NB4 (cell line): ENCODE measurements at regions not wholly inside any gene's neighbourhood (a gene's known extent, or its start where the extent isn't known, plus 50 kb on each side); places are given as distances from the start of the nearest gene placed in this dataset.

Experiments
- DNase-seq: peaks from one replicate; pipeline ENCODE4 v3.0.0; 2010; ENCODE audit warnings: low read depth
- H3K4me3 ChIP-seq: one replicate; pipeline ENCODE4 v1.5.1; 2011; ENCODE audit warnings: mild to moderate bottlenecking, low read depth, low read length, moderate library complexity
- MYC ChIP-seq: IDR thresholded peaks from 2 replicates; pipeline ENCODE4 v1.6.1; 2011; ENCODE audit warnings: low read depth, low read length
- POLR2A ChIP-seq: IDR thresholded peaks from 2 replicates; pipeline ENCODE4 v1.6.1; 2011; ENCODE audit warnings: mild to moderate bottlenecking; ENCODE audit not compliant: insufficient read length; ENCODE audit errors: extremely low read depth
- TF ChIP-seq, protein P1 (sequence below): IDR thresholded peaks from 2 replicates; pipeline ENCODE4 v1.6.1; 2011; ENCODE audit warnings: low read depth, low read length
- TF ChIP-seq, protein P2 (sequence below): IDR thresholded peaks from one replicate; pipeline ENCODE4 v1.5.1; 2012; ENCODE audit warnings: low read depth, low read length

DNA sequence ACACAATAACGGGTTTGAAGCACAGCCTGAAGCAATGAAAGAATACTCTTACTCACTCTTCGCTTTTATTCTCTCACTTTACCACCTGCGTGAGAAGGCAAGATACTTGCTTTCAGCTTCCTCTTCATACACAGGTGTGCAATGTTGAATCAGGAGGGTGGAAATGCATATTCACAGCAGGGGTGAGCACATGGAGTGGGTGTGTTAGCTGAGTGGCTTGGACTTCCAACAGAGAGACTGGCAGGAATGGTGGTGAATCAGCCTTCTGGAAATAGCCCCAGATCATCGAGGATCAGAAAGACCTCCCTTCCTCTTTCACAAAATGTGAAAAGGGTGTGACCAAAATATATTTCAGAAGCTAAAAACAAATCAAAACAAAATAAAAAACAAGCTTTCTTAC, 521.2 kb downstream of the STIM2 start:
- no peak for TF ChIP-seq MYC
- TF ChIP-seq, protein P1, sequence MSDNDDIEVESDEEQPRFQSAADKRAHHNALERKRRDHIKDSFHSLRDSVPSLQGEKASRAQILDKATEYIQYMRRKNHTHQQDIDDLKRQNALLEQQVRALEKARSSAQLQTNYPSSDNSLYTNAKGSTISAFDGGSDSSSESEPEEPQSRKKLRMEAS, result no peak
- TF ChIP-seq POLR2A, result no peak
- TF ChIP-seq, protein P2, sequence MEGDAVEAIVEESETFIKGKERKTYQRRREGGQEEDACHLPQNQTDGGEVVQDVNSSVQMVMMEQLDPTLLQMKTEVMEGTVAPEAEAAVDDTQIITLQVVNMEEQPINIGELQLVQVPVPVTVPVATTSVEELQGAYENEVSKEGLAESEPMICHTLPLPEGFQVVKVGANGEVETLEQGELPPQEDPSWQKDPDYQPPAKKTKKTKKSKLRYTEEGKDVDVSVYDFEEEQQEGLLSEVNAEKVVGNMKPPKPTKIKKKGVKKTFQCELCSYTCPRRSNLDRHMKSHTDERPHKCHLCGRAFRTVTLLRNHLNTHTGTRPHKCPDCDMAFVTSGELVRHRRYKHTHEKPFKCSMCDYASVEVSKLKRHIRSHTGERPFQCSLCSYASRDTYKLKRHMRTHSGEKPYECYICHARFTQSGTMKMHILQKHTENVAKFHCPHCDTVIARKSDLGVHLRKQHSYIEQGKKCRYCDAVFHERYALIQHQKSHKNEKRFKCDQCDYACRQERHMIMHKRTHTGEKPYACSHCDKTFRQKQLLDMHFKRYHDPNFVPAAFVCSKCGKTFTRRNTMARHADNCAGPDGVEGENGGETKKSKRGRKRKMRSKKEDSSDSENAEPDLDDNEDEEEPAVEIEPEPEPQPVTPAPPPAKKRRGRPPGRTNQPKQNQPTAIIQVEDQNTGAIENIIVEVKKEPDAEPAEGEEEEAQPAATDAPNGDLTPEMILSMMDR, result no peak
- H3K4me3 ChIP-seq, result no peak overlapping the region

DNA sequence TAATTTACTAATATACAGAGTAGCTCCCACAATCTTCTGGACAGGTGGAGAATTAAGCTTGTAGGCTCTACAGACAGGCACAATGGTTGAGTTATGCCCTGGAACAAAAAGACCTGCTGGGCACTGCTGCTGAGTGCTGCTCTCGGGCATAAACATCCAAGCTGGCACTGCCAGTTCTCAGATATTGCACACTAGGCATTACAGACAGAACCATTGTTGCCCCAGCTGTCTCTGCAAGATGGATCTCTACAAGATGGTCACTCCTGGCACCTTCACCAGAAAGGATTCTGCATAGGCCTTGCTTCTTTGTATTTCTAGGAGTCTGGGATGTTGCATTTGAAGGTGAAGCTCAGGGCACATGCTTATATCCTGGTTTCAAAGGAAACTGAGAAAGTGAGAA, 527.1 kb downstream of the STIM2 start:
- TF ChIP-seq POLR2A (no peak), MYC (no peak)
- TF ChIP-seq, protein P2, result no peak
- TF ChIP-seq, protein P1, result no peak
- DNase-seq, result no peak
- H3K4me3 ChIP-seq, result no peak overlapping the region

More for the DNA sequence above, 521.2 kb downstream of the STIM2 start:
- no peak for DNase-seq

DNA sequence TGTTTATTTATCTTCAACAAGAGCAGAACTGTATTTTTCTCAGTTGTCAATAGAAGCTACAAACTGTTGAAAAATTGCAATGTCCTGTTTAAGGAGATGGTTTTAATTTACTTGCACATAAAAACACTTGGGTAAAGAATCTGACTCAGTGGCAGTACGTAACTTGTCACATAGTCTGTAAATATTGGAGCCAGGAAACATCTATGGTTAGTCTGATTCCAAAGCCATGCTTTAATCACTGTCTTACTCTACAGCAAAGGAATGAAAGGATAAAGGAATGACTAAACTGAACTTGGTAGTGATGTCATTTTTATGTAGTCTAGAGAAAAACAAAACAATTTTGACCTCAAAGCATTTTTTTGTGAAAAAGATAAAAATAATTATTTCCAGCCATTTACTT, 537.2 kb downstream of the STIM2 start:
- no peak for DNase-seq
- H3K4me3 ChIP-seq, result no peak overlapping the region
- TF ChIP-seq, protein P1, result no peak
- TF ChIP-seq MYC, result no peak
- TF ChIP-seq POLR2A, result no peak

DNA sequence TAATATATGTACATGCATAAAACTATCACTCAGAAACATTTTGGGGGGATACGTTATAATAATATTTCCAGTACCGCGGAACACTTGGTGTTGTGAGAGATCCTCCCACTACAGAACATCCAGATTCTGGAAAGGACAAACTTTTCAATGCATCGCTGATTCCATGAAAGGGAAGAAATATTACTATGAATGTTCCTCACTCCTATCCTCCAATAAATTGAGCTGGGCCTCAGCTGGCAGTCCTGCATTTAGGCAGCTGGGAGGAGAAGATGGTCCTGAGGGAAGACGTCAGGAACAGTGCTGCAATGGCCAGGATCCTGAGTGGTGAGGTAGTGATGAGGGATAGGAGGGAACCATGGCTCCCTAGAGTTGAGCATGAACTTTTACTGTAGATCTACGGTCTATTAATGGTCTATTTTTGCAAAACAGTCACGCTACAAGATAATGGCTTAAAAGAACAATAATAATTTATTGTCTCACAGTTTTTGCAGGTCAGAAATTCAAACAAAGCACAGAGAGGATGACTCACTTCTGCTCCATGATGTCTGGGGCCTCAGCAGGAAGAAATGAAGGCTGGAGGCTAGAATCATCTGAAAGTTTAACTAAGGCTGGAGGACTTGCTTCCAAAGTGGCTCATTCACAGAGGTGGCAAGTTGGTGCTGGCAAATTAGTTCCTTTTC, 538.1 kb downstream of the STIM2 start:
- no peak overlapping the region for H3K4me3 ChIP-seq
- TF ChIP-seq MYC, result no peak
- TF ChIP-seq, protein P2, result no peak
- TF ChIP-seq POLR2A, result no peak
- TF ChIP-seq, protein P1, result no peak
- DNase-seq, result no peak

DNA sequence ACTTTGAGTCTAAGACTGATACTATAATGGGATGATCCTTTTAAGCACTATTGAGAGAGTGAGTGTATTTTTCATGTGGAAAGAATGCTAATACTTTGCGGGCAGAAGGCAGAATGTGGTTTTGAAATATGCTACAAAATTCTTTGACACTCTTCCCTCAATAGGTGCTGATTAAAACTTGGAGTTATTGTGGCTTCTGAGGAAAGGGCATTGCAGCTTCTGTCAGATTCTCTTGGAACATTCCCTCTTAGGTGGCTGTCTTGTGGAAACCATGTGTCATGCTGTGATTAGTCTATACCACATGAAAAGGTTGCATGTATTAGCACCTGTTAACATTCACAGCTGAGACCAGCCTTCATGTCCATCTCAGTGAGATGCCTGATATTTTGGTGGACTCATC, 547.0 kb downstream of the STIM2 start:
- TF ChIP-seq, protein P1, result no peak
- TF ChIP-seq MYC (no peak), POLR2A (no peak)
- TF ChIP-seq, protein P2, result no peak
- no peak overlapping the region for H3K4me3 ChIP-seq
- DNase-seq, result no peak

DNA sequence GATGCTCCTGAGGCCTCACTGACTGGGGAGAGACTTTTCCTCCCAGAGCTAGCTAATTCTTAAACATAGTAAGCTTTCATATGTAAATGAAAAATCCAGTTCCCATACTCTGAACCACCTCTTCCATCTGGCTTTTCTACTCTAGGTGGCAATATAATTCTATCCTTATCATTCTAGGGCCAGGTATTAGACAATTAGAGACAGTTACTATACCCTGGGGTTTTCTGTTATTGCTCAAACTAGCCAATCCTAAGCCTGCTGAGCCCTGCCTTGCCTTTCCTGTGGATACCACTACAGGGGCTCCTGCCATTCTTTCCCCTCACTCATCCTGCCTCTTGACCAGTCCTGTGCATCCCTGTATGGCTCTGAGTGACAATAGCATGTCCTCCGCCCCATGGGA, 552.0 kb downstream of the STIM2 start:
- no peak for DNase-seq
- H3K4me3 ChIP-seq, result no peak overlapping the region
- TF ChIP-seq, protein P1, result no peak
- TF ChIP-seq POLR2A, result no peak
- TF ChIP-seq, protein P2, result no peak
